Fibroblast of skin of abdomen (primary cell): ENCODE measurements at regions not wholly inside any gene's neighbourhood (a gene's known extent, or its start where the extent isn't known, plus 50 kb on each side); places are given as distances from the start of the nearest gene placed in this dataset.

ENCODE experiments used
- DNase-seq: peaks from one replicate; pipeline ENCODE4 v3.0.0-alpha.2; 2013

GRCh38 chr16:76724181-76724580 is 447.0 kb downstream of the CNTNAP4 start:
- no peak for DNase-seq

- no peak for DNase-seq
Measured at GRCh38 chr16:76729525-76729924, 452.3 kb downstream of the CNTNAP4 start.

- no peak for DNase-seq
Measured at GRCh38 chr16:76732894-76733293, 455.7 kb downstream of the CNTNAP4 start.

GRCh38 chr16:76741623-76742022 is 449.4 kb upstream of the MON1B start:
- DNase-seq: no peak

- DNase-seq: no peak
Measured at GRCh38 chr16:76748461-76749348, 442.3 kb upstream of the MON1B start.

- no peak for DNase-seq
Measured at GRCh38 chr16:76749780-76750375, 441.1 kb upstream of the MON1B start.

GRCh38 chr16:76755496-76755895 is 435.5 kb upstream of the MON1B start:
- no peak for DNase-seq

GRCh38 chr16:76756423-76756822 is 434.6 kb upstream of the MON1B start:
- DNase-seq: no peak

GRCh38 chr16:76756951-76757350 is 434.0 kb upstream of the MON1B start:
- DNase-seq: no peak

GRCh38 chr16:76766538-76766937 is 424.5 kb upstream of the MON1B start:
- DNase-seq: no peak

- no peak for DNase-seq
Measured at GRCh38 chr16:76768316-76768715, 422.7 kb upstream of the MON1B start.

GRCh38 chr16:76768948-76769347 is 422.0 kb upstream of the MON1B start:
- no peak for DNase-seq

- no peak for DNase-seq
Measured at GRCh38 chr16:76771216-76771615, 419.8 kb upstream of the MON1B start.

- DNase-seq: no peak
Measured at GRCh38 chr16:76777721-76778465, 413.1 kb upstream of the MON1B start.

- peak; percentile 4 for DNase-seq
Measured at GRCh38 chr16:76780556-76780955, 410.4 kb upstream of the MON1B start.

GRCh38 chr16:76784530-76784929 is 406.5 kb upstream of the MON1B start:
- DNase-seq: no peak

- no peak for DNase-seq
Measured at GRCh38 chr16:76787394-76787793, 403.6 kb upstream of the MON1B start.

GRCh38 chr16:76791151-76791550 is 399.8 kb upstream of the MON1B start:
- no peak for DNase-seq

- no peak for DNase-seq
Measured at GRCh38 chr16:76796416-76796815, 394.6 kb upstream of the MON1B start.

GRCh38 chr16:76796978-76797377 is 394.0 kb upstream of the MON1B start:
- DNase-seq: no peak

- DNase-seq: no peak
Measured at GRCh38 chr16:76797457-76797856, 393.5 kb upstream of the MON1B start.

- DNase-seq: no peak
Measured at GRCh38 chr16:76800196-76800595, 390.8 kb upstream of the MON1B start.

GRCh38 chr16:76801357-76801756 is 389.6 kb upstream of the MON1B start:
- no peak for DNase-seq

- no peak for DNase-seq
Measured at GRCh38 chr16:76816475-76816874, 374.5 kb upstream of the MON1B start.
